GM21737 (cell line): ENCODE measurements at regions not wholly inside any gene's neighbourhood (a gene's known extent, or its start where the extent isn't known, plus 50 kb on each side); places are given as distances from the start of the nearest gene placed in this dataset.

Experiments used
- ATAC-seq: cut with Tn5 transposase; IDR thresholded peaks from one replicate; pipeline ENCODE4 v1.9.1; 2021; ENCODE audit warnings: mild to moderate bottlenecking, moderate library complexity; ENCODE audit not compliant: unreplicated experiment

DNA sequence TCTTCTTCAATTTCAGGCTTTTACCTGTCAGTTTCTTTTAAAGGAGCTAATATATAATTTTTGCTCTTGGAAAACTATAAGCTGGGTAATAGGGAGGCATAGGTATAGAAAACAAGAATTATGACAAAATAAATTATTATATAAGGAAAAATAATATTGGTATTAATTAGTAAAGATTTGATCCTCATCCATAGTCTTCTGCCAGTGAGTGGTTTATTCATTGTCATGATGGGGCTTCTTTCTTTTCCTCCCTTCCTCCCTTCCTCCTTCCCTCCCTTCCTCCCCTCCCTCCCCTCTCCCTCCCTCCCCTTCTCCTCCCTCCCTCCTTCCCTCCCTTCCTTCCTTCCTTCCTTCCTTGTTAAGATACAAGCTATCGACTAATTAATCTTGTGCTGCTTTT lies 698.6 kb downstream of the SORCS3 start:
- no peak for ATAC-seq

DNA sequence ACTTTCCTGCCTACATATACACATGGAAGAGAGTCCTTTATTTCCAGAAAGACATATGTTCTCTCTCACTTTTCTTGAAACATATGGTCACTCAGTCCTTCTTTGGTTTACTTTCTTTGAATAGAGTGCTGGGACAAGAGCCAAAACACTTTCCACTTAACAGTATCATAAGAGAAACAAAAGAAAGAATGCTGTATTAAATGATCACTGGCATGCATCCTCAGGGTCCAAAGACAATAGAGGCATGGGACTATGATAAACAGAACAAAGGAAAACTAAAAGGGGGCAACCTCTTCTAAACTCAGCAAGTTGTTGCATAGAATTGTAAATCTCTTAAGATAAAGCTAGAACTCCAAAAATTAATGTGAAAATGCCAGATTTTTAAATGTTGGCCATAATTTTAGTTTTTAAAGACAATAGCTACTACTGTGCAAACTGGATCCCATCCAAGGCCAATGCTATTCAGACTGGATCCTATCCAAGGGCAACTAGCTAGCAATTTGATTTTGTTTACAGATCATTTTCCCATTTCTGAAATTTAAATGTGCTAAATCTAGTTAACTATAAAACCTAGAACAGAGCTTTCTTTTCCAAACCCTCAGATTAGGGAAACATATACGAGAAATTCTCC lies 687.5 kb downstream of the SORCS3 start:
- no peak for ATAC-seq
